Activated CD4-positive, alpha-beta T cell treated with anti-CD3 and anti-CD28 coated beads, Interleukin-2, amount 10 ng/mL, durations not matched to agents 7 days and 5 days (primary cell): ENCODE measurements at regions not wholly inside any gene's neighbourhood (a gene's known extent, or its start where the extent isn't known, plus 50 kb on each side); places are given as distances from the start of the nearest gene placed in this dataset.
"Not testable (repeated sequence)": the region's sequence is repeated elsewhere in the genome, so short reads cannot be mapped to it uniquely, and the experiment has no call there.

Source experiments
- CTCF ChIA-PET: fragments of 350-600 bp; sonication (Branson Sonifier 250); formaldehyde crosslinking; loops from one replicate; lab custom pipeline; 2021; ENCODE audit warnings: antibody characterized with exemption; lab: Charles Lee
- POLR2A ChIA-PET: fragments of 350-600 bp; sonication (Branson Sonifier 250); formaldehyde crosslinking; loops from one replicate; lab custom pipeline; 2021; ENCODE audit warnings: antibody characterized with exemption; lab: Charles Lee
- DNase-seq: peaks from one replicate; pipeline ENCODE4 v3.0.0-alpha.2; 2020
- H3K27ac Mint-ChIP-seq: one replicate; pipeline ENCODE4 v1.8.0; 2021; ENCODE audit warnings: mild to moderate bottlenecking, moderate library complexity, mixed read lengths
- H3K27me3 Mint-ChIP-seq: one replicate; pipeline ENCODE4 v1.8.0; 2021; ENCODE audit warnings: mixed read lengths
- H3K36me3 Mint-ChIP-seq: one replicate; pipeline ENCODE4 v1.8.0; 2021; ENCODE audit warnings: low read depth, mixed read lengths
- H3K4me1 Mint-ChIP-seq: one replicate; pipeline ENCODE4 v1.8.0; 2021; ENCODE audit warnings: mixed read lengths
- H3K4me3 Mint-ChIP-seq: one replicate; pipeline ENCODE4 v1.8.0; 2021; ENCODE audit warnings: mild to moderate bottlenecking, moderate library complexity, mixed read lengths
- H3K9me3 Mint-ChIP-seq: one replicate; pipeline ENCODE4 v1.8.0; 2021; ENCODE audit warnings: mixed read lengths

GRCh38 chr20:40965671-40966070 lies 63.0 kb upstream of the TOP1 start:
- Mint-ChIP-seq H3K9me3 (no peaks in the 10 kb centered on the region), H3K4me3 (no peak overlapping the region)
- POLR2A ChIA-PET = no interaction called here

GRCh38 chr20:40966103-40966502 lies 62.5 kb upstream of the TOP1 start:
- no peak overlapping the region for H3K27ac Mint-ChIP-seq
- POLR2A ChIA-PET = no interaction called here
- H3K4me3 Mint-ChIP-seq = no peak overlapping the region
- peaks cover 26% of the 10 kb centered on the region for H3K4me1 Mint-ChIP-seq
- no peaks in the 10 kb centered on the region for H3K36me3 Mint-ChIP-seq
- H3K27me3 Mint-ChIP-seq = peaks cover 14% of the 10 kb centered on the region
- DNase-seq = no peak
- CTCF ChIA-PET = no interaction called here
- no peaks in the 10 kb centered on the region for H3K9me3 Mint-ChIP-seq

More at GRCh38 chr20:40965671-40966070, 63.0 kb upstream of the TOP1 start:
- CTCF ChIA-PET = no interaction called here
- H3K27ac Mint-ChIP-seq = no peak overlapping the region
- H3K27me3 Mint-ChIP-seq = peaks cover 10% of the 10 kb centered on the region
- no peaks in the 10 kb centered on the region for H3K36me3 Mint-ChIP-seq
- no peak for DNase-seq
- peaks cover 28% of the 10 kb centered on the region for H3K4me1 Mint-ChIP-seq

- Mint-ChIP-seq H3K4me1 (peaks cover 21% of the 10 kb centered on the region), H3K9me3 (no peaks in the 10 kb centered on the region), H3K36me3 (no peaks in the 10 kb centered on the region), H3K27ac (no peak overlapping the region), H3K4me3 (no peak overlapping the region), H3K27me3 (peaks cover 18% of the 10 kb centered on the region)
- POLR2A ChIA-PET = no interaction called here
- no peak for DNase-seq
- CTCF ChIA-PET = interaction anchor here (0.7 to 1.8 kb wide), 2 partner anchors 267 to 373 kb away, joined by 5 read pairs; partner anchors contain the start of gene LPIN3
Measured at GRCh38 chr20:40966516-40967185, 62.0 kb upstream of the TOP1 start.

- Mint-ChIP-seq H3K27me3 (peaks cover 21% of the 10 kb centered on the region), H3K27ac (no peak overlapping the region), H3K9me3 (no peaks in the 10 kb centered on the region), H3K4me3 (peak overlapping the region; percentile 2), H3K36me3 (no peaks in the 10 kb centered on the region), H3K4me1 (peaks cover 12% of the 10 kb centered on the region)
- ChIA-PET CTCF (interaction anchor here (0.7 to 2.9 kb wide), 8 partner anchors 24 to 372 kb away, joined by 3 to 19 read pairs (median 5); partner anchors contain the start of gene LPIN3), POLR2A (no interaction called here)
- no peak for DNase-seq
Measured at GRCh38 chr20:40967700-40968099, 60.9 kb upstream of the TOP1 start.

GRCh38 chr20:40968816-40969562 lies 59.6 kb upstream of the TOP1 start:
- DNase-seq = peak; percentile 88
- H3K27ac Mint-ChIP-seq = peak overlapping the region; percentile 70
- H3K36me3 Mint-ChIP-seq, POLR2A ChIA-PET, H3K9me3 Mint-ChIP-seq: not testable (repeated sequence)
- H3K27me3 Mint-ChIP-seq = peaks cover 28% of the 10 kb centered on the region
- peaks cover 12% of the 10 kb centered on the region for H3K4me1 Mint-ChIP-seq
- H3K4me3 Mint-ChIP-seq = peak overlapping the region; percentile 74
- CTCF ChIA-PET = interaction anchor here (0.7 to 2.9 kb wide), 12 partner anchors 11 to 264 kb away, joined by 3 to 19 read pairs (median 4); no protein-coding TSS in a partner anchor

GRCh38 chr20:40970218-40970617 lies 58.4 kb upstream of the TOP1 start:
- Mint-ChIP-seq H3K4me1 (peaks cover 12% of the 10 kb centered on the region), H3K36me3 (no peaks in the 10 kb centered on the region), H3K27ac (no peak overlapping the region), H3K4me3 (no peak overlapping the region), H3K9me3 (no peaks in the 10 kb centered on the region), H3K27me3 (peaks cover 39% of the 10 kb centered on the region)
- CTCF ChIA-PET = interaction anchor here (1.4 to 2.7 kb wide), 3 partner anchors 10 to 125 kb away, joined by 5 to 19 read pairs (median 6); no protein-coding TSS in a partner anchor
- POLR2A ChIA-PET = no interaction called here
- no peak for DNase-seq

- CTCF ChIA-PET = no interaction called here
- H3K4me3 Mint-ChIP-seq = no peak overlapping the region
Measured at GRCh38 chr20:40977218-40977617, 51.4 kb upstream of the TOP1 start.

GRCh38 chr20:40978761-40979160 lies 49.9 kb upstream of the TOP1 start:
- peaks cover 19% of the 10 kb centered on the region for H3K9me3 Mint-ChIP-seq
- CTCF ChIA-PET = interaction anchor here (1.0 to 3.9 kb wide), 3 partner anchors 10 to 156 kb away, joined by 3 to 23 read pairs (median 4); no protein-coding TSS in a partner anchor
- peaks cover 50% of the 10 kb centered on the region for H3K27me3 Mint-ChIP-seq

More at GRCh38 chr20:40977218-40977617, 51.4 kb upstream of the TOP1 start:
- no peak for DNase-seq
- Mint-ChIP-seq H3K4me1 (no peaks in the 10 kb centered on the region), H3K9me3 (peaks cover 19% of the 10 kb centered on the region), H3K27ac (no peak overlapping the region), H3K27me3 (peaks cover 56% of the 10 kb centered on the region), H3K36me3 (peaks cover 10% of the 10 kb centered on the region)
- POLR2A ChIA-PET = no interaction called here

More at GRCh38 chr20:40978761-40979160, 49.9 kb upstream of the TOP1 start:
- POLR2A ChIA-PET = no interaction called here
- H3K36me3 Mint-ChIP-seq = peaks cover 10% of the 10 kb centered on the region
- no peak overlapping the region for H3K27ac Mint-ChIP-seq
- DNase-seq = no peak
- no peak overlapping the region for H3K4me3 Mint-ChIP-seq
- no peaks in the 10 kb centered on the region for H3K4me1 Mint-ChIP-seq
